Heart right ventricle (tissue), 16 donors: ENCODE measurements at regions not wholly inside any gene's neighbourhood (a gene's known extent, or its start where the extent isn't known, plus 50 kb on each side); places are given as distances from the start of the nearest gene placed in this dataset.

Experiments used
- ATAC-seq, 8 donors: fragments of 200-7000 bp; cut with Tn5 transposase; one replicate each; pipeline ENCODE4 v1.9.1; 2020; ENCODE audit warnings: mild to moderate bottlenecking in 8 of 8, moderate library complexity in 8 of 8, moderate number of reproducible peaks in 1 of 8
- DNase-seq, 2 donors: peaks; one replicate each; pipeline ENCODE4 v3.0.0-alpha.2; 2020
- H3K27ac ChIP-seq, 10 donors: fragments of 200-600 bp; sonication (generic) in 2 of 10; one replicate each; pipeline versions ENCODE4 v1.5.0 to v1.8.0; 2020 to 2022; ENCODE audit warnings: mild to moderate bottlenecking in 3 of 10
- H3K27me3 ChIP-seq, 7 donors: fragments of 200-600 bp; one replicate each; pipeline ENCODE4 v1.8.0; 2021 to 2022; ENCODE audit warnings: mild to moderate bottlenecking in 2 of 7
- H3K36me3 ChIP-seq, 9 donors: fragments of 200-600 bp; sonication (generic) in 1 of 9; one replicate each; pipeline versions ENCODE4 v1.5.0 to v1.8.0; 2020 to 2022; ENCODE audit warnings: mild to moderate bottlenecking in 2 of 9
- H3K4me1 ChIP-seq, 9 donors: fragments of 200-600 bp; sonication (generic) in 1 of 9; one replicate each; pipeline versions ENCODE4 v1.5.0 to v1.8.0; 2020 to 2022; ENCODE audit warnings: mild to moderate bottlenecking in 4 of 9
- H3K4me3 ChIP-seq, 10 donors: fragments of 200-600 bp; sonication (generic) in 2 of 10; one replicate each; pipeline versions ENCODE4 v1.5.0 to v1.8.0; 2020 to 2022; ENCODE audit warnings: mild to moderate bottlenecking in 7 of 10, moderate library complexity in 2 of 10
- H3K9me3 ChIP-seq, 11 donors: fragments of 200-600 bp in 10 of 11; sonication (generic) in 2 of 11; one replicate each; pipeline versions ENCODE4 v1.5.0 to v1.8.0; 2013 to 2022; ENCODE audit warnings: mild to moderate bottlenecking in 2 of 11, control low read depth in 1 of 11, moderate library complexity in 1 of 11
- CTCF ChIP-seq, 9 donors: fragments of 200-600 bp; sonication (generic) in 2 of 9; IDR thresholded peaks; one replicate each; pipeline versions ENCODE4 v1.5.0 to v1.8.0; 2021 to 2022; ENCODE audit warnings: antibody characterized with exemption in 9 of 9, mild to moderate bottlenecking in 5 of 9, moderate library complexity in 1 of 9
- WGBS, 2 donors: extraction: QIAGEN DNeasy Blood & Tissue Kit; methylation state at CpG; one replicate each; pipeline ENCODE4 v1.1.7; 2013; ENCODE audit warnings: inconsistent platforms in 1 of 2; 5-methylcytosine and 5-hydroxymethylcytosine counted together
- intact Hi-C, 10 donors: fragments of 100-400 bp; cut with DNase I; formaldehyde crosslinking; loops; one replicate each; pipeline versions ENCODE4 v1.11.1 to v1.14.2; 2022
- donor health status: Arrhythmogenic right ventricular cardiomyopathy.
- donor health status: ischemic (EF 13 %, LVEDD 7.1; RV severe dilation, severe dysfunction).
- donor health status: healthy with polysubstance abuse.
- donor health status: DM: no; HTN: yes; CAD: no.
- donor health status: DM: no; HTN: no; CAD: no.
- donor health status: ischemic (EF 25% LVEDD 6.9; RV normal size, moderate dysfunction).
- donor health status: ischemic (EF 25% LVEDD 5.7; RV mildly dilated, moderate dysfunction).
- donor health status: healthy.
- donor health status: DM: yes; HTN: yes; CAD: no.
- donor health status: Ischemic cardiomyopathy.
- donor health status: ischemic (EF 35%, LVEDD 5.7; RV mildly dilated, moderate dysfunction).
- donor health status: nonischemic (EF 11% LVEDD 7.7; RV severe dilation, severe dysfunction).
- donor health status: DM: yes; HTN: yes; CAD: no.
- donor health status: PGD.
- donor health status: ischemic (EF 29% LVEDD 5.4; RV normal size, mild dysfunction).
- donor health status: nonischemic (EF 23%, LVEDD 6.1; RV moderate dilation, normal function).

- Histone ChIP-seq H3K4me3 (no peak overlapping the region), H3K36me3 (no peaks in the 10 kb centered on the region), H3K9me3 (peaks cover 0 to 16% (median 0%) of the 10 kb centered on the region in 11 donors), H3K27ac (no peak overlapping the region), H3K27me3 (no peaks in the 10 kb centered on the region), H3K4me1 (no peaks in the 10 kb centered on the region)
- TF ChIP-seq CTCF (IDR thresholded peaks at IDR 0.05), result no peak
- intact Hi-C loops, result no loop called here
- ATAC-seq (no peak), DNase-seq (no peak)
- WGBS, 2 donors, result 89% methylated on average over 2 of the region's 2 CpGs
Measured at GRCh38 chr2:114237331-114237730, 205.1 kb upstream of the DPP10 start.

GRCh38 chr2:114238910-114239559 is 203.4 kb upstream of the DPP10 start:
- H3K27me3 ChIP-seq, result no peaks in the 10 kb centered on the region
- no peaks in the 10 kb centered on the region for H3K4me1 ChIP-seq
- no peaks in the 10 kb centered on the region for H3K36me3 ChIP-seq
- DNase-seq (no peak), ATAC-seq (no peak)
- intact Hi-C loops, result no loop called here
- 75 to 76% methylated on average over 3 of the region's 3 CpGs for WGBS, 2 donors
- peaks cover 0 to 19% (median 0%) of the 10 kb centered on the region in 11 donors for H3K9me3 ChIP-seq
- H3K4me3 ChIP-seq, result no peak overlapping the region
- no peak overlapping the region for H3K27ac ChIP-seq
- TF ChIP-seq CTCF (IDR thresholded peaks at IDR 0.05), result no peak

GRCh38 chr2:114248648-114249047 is 193.8 kb upstream of the DPP10 start:
- TF ChIP-seq CTCF (IDR thresholded peaks at IDR 0.05), result no peak
- no peak overlapping the region for H3K4me3 ChIP-seq
- no peaks in the 10 kb centered on the region for H3K4me1 ChIP-seq
- no peak for DNase-seq
- intact Hi-C loops, result no loop called here
- H3K9me3 ChIP-seq, result no peaks in the 10 kb centered on the region
- ATAC-seq, result no peak
- 64 to 69% methylated on average over 3 of the region's 3 CpGs for WGBS, 2 donors
- H3K27ac ChIP-seq, result no peak overlapping the region
- no peaks in the 10 kb centered on the region for H3K36me3 ChIP-seq
- H3K27me3 ChIP-seq, result no peaks in the 10 kb centered on the region

- Histone ChIP-seq H3K36me3 (no peaks in the 10 kb centered on the region), H3K4me3 (no peak overlapping the region), H3K9me3 (no peaks in the 10 kb centered on the region), H3K27ac (no peak overlapping the region), H3K27me3 (no peaks in the 10 kb centered on the region), H3K4me1 (no peaks in the 10 kb centered on the region)
- intact Hi-C loops, result no loop called here
- no peak for ATAC-seq
- DNase-seq, result no peak
- 90 to 96% methylated on average over 1 of the region's 1 CpG for WGBS, 2 donors
- no peak for TF ChIP-seq CTCF (IDR thresholded peaks at IDR 0.05)
Measured at GRCh38 chr2:114252713-114253112, 189.7 kb upstream of the DPP10 start.
